Progenitor cell of endocrine pancreas (in vitro differentiated cells): ENCODE measurements at regions not wholly inside any gene's neighbourhood (a gene's known extent, or its start where the extent isn't known, plus 50 kb on each side); places are given as distances from the start of the nearest gene placed in this dataset.
A peak's percentile ranks its signal among the peaks of the same experiment; 100 is the strongest.

Source experiments
- DNase-seq: peaks from one replicate; pipeline ENCODE4 v3.0.0; 2021; ENCODE audit warnings: low spot score; ENCODE audit not compliant: unreplicated experiment
- H3K27ac Mint-ChIP-seq: 2 replicates; pipeline ENCODE4 v1.8.0; 2021; ENCODE audit warnings: mild to moderate bottlenecking, moderate library complexity, mixed read lengths
- H3K27me3 Mint-ChIP-seq: 2 replicates; pipeline ENCODE4 v1.8.0; 2021; ENCODE audit warnings: mixed read lengths
- H3K36me3 Mint-ChIP-seq: 2 replicates; pipeline ENCODE4 v1.8.0; 2022; ENCODE audit warnings: mixed read lengths; ENCODE audit not compliant: insufficient read depth
- H3K4me1 Mint-ChIP-seq: 2 replicates; pipeline ENCODE4 v1.8.0; 2021; ENCODE audit warnings: low read depth, mixed read lengths
- H3K4me3 Mint-ChIP-seq: 2 replicates; pipeline ENCODE4 v1.8.0; 2021; ENCODE audit warnings: low read depth, mild to moderate bottlenecking, moderate library complexity, mixed read lengths
- H3K9me3 Mint-ChIP-seq: 2 replicates; pipeline ENCODE4 v1.8.0; 2021; ENCODE audit warnings: low read depth, mixed read lengths
- TF ChIP-seq, protein P1 (sequence below): fragments of 200-600 bp; sonication (generic); IDR thresholded peaks from one replicate; pipeline ENCODE4 v1.5.0; 2021; ENCODE audit warnings: antibody characterized with exemption, mild to moderate bottlenecking; ENCODE audit not compliant: unreplicated experiment

DNA sequence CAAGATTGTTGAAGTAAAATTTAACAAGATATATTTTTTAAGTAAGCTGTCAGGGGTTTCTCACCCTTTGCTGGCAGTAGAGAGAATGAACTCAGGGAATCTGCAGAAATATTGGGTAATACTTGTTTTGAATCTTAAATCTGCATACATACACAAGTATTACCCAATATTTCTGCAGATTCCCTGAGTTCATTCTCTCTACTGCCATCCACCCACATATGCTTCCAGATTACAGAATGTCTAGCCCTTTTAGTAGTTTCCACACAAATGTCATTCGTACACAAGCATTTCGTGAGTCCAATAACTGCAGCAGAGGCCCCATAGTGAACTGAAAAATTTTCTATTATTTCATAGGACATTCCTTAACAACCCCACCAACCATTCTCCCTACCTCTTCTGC lies 69.6 kb upstream of the TNFRSF21 start:
- no peaks in the 10 kb centered on the region for H3K27me3 Mint-ChIP-seq
- H3K9me3 Mint-ChIP-seq: no peaks in the 10 kb centered on the region
- no peaks in the 10 kb centered on the region for H3K4me1 Mint-ChIP-seq
- no peak overlapping the region for H3K4me3 Mint-ChIP-seq
- no peaks in the 10 kb centered on the region for H3K36me3 Mint-ChIP-seq
- no peak for DNase-seq
- no peak overlapping the region for H3K27ac Mint-ChIP-seq
- TF ChIP-seq, protein P1, sequence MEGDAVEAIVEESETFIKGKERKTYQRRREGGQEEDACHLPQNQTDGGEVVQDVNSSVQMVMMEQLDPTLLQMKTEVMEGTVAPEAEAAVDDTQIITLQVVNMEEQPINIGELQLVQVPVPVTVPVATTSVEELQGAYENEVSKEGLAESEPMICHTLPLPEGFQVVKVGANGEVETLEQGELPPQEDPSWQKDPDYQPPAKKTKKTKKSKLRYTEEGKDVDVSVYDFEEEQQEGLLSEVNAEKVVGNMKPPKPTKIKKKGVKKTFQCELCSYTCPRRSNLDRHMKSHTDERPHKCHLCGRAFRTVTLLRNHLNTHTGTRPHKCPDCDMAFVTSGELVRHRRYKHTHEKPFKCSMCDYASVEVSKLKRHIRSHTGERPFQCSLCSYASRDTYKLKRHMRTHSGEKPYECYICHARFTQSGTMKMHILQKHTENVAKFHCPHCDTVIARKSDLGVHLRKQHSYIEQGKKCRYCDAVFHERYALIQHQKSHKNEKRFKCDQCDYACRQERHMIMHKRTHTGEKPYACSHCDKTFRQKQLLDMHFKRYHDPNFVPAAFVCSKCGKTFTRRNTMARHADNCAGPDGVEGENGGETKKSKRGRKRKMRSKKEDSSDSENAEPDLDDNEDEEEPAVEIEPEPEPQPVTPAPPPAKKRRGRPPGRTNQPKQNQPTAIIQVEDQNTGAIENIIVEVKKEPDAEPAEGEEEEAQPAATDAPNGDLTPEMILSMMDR: no peak

DNA sequence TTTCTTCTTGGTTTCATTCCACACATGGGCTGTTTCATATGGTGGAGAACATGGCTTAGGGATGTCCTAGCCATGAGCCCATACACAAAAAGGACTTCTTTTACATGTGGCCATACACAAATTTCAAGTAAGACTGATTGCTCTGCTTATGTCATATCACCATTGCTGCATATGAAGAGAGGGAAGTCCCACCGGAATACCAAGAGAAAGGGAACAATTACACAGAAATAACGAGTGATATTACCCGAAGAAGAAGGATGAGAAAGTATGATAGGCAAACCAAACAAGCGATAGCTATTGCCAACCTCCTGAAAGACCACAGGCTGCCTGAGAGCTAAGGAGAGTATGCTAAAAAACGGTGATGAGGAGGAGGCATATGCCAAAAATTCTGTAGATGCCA lies 70.5 kb upstream of the TNFRSF21 start:
- no peak overlapping the region for H3K27ac Mint-ChIP-seq

DNA sequence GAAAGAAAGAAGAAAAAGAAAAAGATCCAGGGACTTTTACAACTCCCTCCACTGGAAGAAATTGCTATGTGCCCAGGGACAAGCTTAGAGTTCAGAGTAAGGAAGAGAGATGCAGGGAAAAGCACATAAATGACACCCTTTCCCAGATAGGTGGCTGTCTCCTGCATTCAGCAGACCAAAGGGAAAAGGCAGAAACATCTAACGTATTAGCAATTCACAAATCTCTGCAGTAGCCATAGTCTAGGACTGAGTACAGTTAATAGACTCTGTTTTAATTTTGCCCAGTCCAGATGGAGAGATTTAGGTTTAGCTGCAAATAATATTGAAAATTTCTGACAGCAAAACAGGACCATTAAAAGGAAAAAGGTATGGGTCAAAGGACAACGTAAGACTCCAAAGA lies 71.3 kb upstream of the TNFRSF21 start:
- TF ChIP-seq, protein P1: no peak
- Mint-ChIP-seq H3K4me3 (no peak overlapping the region), H3K36me3 (peaks cover 2% of the 10 kb centered on the region), H3K4me1 (no peaks in the 10 kb centered on the region), H3K9me3 (peaks cover 4% of the 10 kb centered on the region), H3K27me3 (no peaks in the 10 kb centered on the region), H3K27ac (no peak overlapping the region)
- no peak for DNase-seq

More for the DNA sequence above, 70.5 kb upstream of the TNFRSF21 start:
- H3K4me3 Mint-ChIP-seq: no peak overlapping the region
- DNase-seq: no peak
- no peaks in the 10 kb centered on the region for H3K27me3 Mint-ChIP-seq
- no peaks in the 10 kb centered on the region for H3K9me3 Mint-ChIP-seq
- no peaks in the 10 kb centered on the region for H3K4me1 Mint-ChIP-seq
- H3K36me3 Mint-ChIP-seq: no peaks in the 10 kb centered on the region
- TF ChIP-seq, protein P1: no peak

DNA sequence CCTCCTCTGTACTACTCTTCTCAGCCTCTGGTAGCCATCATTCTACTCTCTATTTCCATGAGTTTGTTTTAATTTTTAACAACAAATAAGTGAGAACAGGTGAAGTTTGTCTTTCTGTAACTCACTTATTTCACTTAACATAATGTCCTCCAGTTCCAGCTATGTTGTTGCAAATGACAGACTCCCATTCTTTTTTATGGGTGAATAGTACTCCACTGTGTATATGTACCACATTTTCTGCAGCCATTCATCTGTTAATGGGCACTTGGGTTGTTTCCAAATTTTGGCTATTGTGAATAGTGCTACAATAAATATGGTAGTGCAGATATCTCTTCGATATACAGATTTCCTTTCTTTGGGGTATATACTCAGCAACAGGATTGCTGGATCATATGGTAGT lies 73.7 kb upstream of the TNFRSF21 start:
- peaks cover 16% of the 10 kb centered on the region for H3K9me3 Mint-ChIP-seq
- no peak for DNase-seq
- H3K27ac Mint-ChIP-seq: no peak overlapping the region
- H3K4me3 Mint-ChIP-seq: no peak overlapping the region
- H3K4me1 Mint-ChIP-seq: no peaks in the 10 kb centered on the region
- H3K36me3 Mint-ChIP-seq: peaks cover 2% of the 10 kb centered on the region
- H3K27me3 Mint-ChIP-seq: no peaks in the 10 kb centered on the region
- TF ChIP-seq, protein P1: no peak

DNA sequence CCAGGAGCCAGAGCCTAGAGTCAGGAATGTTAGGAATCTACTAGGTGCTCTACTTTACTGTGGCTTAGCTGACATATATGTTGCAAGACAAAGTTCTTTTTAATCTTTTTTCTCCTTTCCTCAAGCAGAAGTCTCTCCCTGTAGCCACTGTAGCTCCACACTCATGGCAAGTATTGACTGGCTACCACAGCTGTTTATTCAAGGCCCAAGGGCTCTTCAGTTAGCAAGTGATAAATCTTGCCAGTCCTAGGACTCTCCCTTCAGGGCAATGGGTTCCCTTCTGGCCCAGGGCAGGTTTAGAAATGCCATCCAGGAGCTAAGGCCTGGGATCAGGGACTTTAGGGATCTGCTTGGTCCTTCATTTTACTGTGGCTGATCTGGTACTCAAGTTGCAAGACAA lies 82.0 kb upstream of the TNFRSF21 start:
- Mint-ChIP-seq H3K4me3 (no peak overlapping the region), H3K36me3 (no peaks in the 10 kb centered on the region), H3K4me1 (no peaks in the 10 kb centered on the region), H3K27me3 (no peaks in the 10 kb centered on the region), H3K27ac (peak overlapping the region; percentile 11), H3K9me3 (peaks cover 9% of the 10 kb centered on the region)
- TF ChIP-seq, protein P1: no peak
- no peak for DNase-seq

DNA sequence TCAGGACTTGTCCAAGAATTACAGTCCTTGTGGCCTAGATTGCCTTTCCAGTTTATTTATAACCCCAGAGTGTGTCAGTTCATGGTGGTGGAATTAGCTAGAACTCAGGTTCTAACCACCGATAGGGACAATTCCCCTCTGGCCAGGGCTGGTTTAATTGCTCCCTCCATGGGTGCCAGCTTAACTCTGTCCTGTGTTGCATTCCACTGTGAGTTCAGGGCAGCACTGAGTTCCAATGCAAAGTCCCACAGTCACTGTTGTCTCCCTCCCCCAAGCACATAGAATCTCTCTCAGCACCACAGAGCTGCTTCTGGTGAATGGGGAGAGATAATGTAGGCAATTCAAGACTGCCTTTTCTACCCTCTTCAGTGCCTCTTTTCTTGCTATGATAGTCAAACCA lies 82.5 kb upstream of the TNFRSF21 start:
- TF ChIP-seq, protein P1: no peak
- Mint-ChIP-seq H3K36me3 (no peaks in the 10 kb centered on the region), H3K27me3 (no peaks in the 10 kb centered on the region), H3K27ac (no peak overlapping the region), H3K9me3 (peaks cover 4% of the 10 kb centered on the region), H3K4me3 (no peak overlapping the region), H3K4me1 (no peaks in the 10 kb centered on the region)
- no peak for DNase-seq
